ENCODE measurements at regions not wholly inside any gene's neighbourhood (a gene's known extent, or its start where the extent isn't known, plus 50 kb on each side); places are given as distances from the start of the nearest gene placed in this dataset.

DNA sequence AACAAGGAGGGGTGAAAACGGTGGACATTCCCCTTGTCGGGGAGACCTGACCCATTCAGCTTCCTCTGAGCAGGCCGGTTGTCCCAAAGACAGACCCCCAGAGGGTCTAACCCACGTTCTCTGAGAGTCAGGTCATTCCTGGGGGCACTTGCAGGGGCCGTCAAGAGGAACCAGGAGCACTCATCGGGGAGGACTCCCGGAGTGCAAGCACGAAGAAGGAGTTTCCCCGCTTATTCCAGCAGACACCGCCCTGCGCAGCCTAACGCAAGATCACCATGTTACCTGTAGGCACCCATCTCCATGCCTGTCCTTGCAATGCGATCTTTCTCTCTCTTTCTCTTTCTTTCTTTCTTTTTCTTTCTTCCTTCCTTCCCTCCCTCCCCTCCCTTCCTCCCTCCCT lies 154.2 kb downstream of the SHOX start:
- no peak for TF ChIP-seq POLR2A (IDR thresholded peaks at IDR 0.05)
- TF ChIP-seq CTCF (IDR thresholded peaks at IDR 0.05) = no peak
